GM10266 (cell line): ENCODE measurements at regions not wholly inside any gene's neighbourhood (a gene's known extent, or its start where the extent isn't known, plus 50 kb on each side); places are given as distances from the start of the nearest gene placed in this dataset.

Source experiments
- DNase-seq: peaks from one replicate; pipeline ENCODE4 v3.0.0; 2012; ENCODE audit errors: extremely low spot score
- TF ChIP-seq, protein P1 (sequence below): IDR thresholded peaks from 2 replicates; pipeline ENCODE4 v1.5.1; 2012; ENCODE audit warnings: mild to moderate bottlenecking, low read depth; ENCODE audit not compliant: control insufficient read depth, insufficient read depth; ENCODE audit errors: missing control alignments

DNA sequence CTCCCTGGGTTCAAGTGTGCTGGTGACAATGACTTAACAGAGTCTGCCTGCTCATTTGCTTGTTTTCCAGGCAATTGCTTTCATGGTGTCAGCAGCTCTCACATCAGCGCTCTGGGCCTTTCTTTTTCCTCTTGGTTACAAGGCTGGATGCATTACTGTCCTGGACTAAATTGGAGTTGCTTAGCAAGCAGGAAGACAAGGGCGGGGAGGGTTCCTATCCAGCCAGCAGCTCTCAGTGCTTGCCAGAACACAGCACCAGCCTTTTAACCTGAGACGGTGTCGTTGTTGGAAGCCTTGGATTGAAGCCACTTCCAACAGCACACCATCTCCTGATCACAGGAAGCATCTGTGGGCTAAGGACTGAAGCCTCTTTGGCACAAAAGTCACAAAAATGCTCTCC is 606.9 kb downstream of the CDH26 start:
- TF ChIP-seq, protein P1, sequence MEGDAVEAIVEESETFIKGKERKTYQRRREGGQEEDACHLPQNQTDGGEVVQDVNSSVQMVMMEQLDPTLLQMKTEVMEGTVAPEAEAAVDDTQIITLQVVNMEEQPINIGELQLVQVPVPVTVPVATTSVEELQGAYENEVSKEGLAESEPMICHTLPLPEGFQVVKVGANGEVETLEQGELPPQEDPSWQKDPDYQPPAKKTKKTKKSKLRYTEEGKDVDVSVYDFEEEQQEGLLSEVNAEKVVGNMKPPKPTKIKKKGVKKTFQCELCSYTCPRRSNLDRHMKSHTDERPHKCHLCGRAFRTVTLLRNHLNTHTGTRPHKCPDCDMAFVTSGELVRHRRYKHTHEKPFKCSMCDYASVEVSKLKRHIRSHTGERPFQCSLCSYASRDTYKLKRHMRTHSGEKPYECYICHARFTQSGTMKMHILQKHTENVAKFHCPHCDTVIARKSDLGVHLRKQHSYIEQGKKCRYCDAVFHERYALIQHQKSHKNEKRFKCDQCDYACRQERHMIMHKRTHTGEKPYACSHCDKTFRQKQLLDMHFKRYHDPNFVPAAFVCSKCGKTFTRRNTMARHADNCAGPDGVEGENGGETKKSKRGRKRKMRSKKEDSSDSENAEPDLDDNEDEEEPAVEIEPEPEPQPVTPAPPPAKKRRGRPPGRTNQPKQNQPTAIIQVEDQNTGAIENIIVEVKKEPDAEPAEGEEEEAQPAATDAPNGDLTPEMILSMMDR = no peak
- DNase-seq = no peak

DNA sequence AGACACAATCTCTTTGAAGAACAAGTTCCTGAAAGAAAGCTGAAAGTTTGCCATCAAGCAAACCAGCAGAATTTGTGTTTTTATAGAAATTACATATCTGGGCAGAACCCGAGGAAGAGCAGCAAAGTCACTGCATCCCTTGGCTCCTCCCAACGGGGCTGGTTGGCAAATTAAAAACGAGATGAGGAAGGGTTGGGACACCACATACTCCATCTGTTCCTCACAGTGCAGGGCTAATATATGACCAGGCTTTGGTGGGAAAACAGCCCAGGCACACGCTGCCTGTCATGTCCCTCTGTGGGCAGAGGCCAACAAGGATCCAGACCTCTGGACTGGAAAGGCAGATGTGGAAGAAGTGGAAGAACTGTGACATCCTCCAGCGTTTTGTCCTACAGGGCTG is 607.3 kb downstream of the CDH26 start:
- no peak for DNase-seq
- TF ChIP-seq, protein P1 = no peak

DNA sequence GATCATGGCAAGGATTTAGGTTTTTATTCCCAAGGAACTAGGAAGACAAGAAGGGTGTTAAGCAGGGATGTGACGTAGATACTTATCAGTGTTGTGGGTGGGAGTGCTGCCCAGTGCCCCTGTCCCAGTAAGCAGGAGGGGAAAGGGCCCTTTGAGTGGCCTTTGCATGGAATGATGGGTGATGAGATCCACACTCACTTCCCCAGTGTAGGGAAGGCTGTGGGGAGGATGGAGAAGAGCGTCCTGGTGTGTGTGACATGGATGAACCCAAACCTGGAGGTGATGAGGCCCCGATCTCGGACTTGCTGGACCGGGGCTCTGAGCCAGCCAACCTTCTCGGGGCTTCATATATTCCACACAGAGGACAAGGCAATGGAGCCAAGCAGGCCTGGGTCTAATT is 610.9 kb downstream of the CDH26 start:
- DNase-seq = no peak
- TF ChIP-seq, protein P1 = no peak

DNA sequence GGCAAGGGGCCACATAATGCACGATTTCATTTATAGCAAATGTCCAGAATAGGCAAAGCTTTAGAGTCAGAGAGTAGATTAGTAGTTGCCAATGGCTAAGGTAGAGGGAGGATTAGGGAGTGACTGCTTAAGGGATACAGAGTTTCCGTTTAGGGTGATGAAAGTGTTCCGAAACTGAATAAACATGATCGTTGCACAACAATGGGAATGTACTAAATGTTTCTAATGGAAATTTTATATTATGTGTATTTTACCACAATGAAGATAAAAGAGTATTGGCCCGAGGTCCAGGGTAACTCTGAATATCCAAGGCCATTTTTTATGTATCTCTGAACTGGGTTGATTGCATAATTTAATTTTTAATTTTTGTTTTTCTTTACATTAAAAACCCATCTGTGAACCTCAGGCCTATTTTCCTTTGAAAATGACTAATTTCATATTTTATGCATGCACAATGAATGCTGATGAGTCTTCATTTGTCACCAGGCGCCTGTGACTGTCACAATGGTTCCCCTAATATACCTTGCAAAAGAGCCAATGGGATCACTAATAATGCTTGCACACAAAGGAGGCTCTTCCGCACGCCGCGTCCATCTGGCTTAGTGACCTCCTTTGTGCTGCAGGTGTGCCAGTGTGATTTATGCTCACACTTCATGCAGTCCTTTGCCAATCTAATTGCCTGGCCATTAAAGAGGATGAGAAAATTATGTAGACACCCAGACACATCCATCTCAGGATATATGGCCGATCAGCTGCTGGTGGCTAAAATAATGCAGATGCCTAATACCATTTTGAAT is 612.5 kb downstream of the CDH26 start:
- TF ChIP-seq, protein P1 = no peak
- DNase-seq = no peak

DNA sequence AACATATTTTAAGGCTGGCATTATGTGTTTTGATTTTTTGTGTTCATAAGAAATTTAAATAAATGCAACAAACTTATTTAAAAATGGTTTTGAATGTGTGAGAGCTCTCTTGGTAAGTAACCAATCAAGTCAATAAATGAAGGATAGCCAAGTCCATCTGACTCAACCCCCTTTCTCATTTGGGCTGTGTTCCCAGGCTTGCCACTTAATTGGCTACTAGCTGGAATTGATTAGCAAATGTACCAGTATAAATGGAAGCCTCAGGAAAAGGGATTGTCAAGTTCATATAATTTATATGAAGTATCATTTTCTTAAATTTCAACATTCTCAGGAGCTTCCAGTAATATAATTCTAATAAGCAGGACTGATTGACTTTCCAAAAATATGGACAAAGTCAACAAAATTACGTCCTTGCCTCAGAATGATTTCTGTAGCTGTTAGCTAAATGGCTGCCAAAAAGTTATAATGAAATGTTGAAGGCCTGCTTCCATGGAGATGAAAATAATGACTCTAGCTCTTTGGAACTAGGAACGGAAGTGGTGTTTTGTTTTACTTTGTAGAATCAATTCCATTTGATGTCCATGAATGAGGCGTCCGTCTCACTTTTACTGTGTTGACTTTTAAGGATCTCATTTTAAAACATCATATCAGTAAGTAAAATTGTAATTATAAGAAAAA is 614.9 kb downstream of the CDH26 start:
- TF ChIP-seq, protein P1 = no peak
- no peak for DNase-seq

DNA sequence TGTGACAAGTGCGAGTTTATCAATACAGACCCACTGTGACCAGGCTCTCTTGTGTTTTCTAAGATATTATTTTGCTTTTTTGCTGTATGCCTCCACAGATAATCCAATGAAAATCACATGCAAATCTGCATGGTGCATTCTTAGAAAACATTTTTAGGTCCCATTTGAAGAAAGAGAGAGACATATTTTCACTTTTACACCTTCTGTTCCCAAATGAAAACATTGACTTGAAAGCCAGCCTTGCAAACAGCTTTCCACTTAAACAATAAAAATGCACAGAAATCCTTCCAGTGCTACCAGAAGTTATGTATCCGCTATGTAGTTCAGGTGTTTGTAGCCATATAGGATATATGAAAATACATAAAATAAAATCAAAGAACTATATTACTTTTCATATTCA is 618.0 kb downstream of the CDH26 start:
- TF ChIP-seq, protein P1 = no peak
- DNase-seq = no peak

DNA sequence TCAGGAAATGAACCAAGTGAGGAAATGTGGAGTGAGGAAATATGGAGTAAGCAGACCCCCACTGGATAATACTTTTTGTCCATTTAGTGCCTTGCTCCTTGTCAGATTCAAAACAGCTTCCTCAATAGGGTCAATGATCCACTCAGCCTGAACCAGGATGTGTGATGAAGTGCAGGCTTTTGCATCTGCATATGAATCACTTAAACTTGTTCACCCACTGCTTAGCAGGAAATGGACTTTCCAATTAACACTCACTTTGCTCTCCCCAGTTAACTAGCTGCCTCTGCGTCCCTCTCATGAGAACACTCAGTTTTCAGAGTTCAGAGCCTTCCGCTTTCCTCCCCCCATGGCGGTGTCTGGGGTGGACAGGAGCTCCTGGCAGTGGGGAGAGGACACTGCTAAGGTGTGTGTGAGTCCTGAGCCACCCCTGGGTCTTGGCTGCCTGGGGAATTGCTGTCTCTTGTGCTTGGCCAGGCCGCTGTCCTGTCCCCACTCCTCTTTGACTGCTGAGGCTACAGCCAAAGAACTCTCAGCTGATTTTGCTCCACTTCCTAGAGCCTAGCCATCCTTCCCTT is 621.8 kb downstream of the CDH26 start:
- TF ChIP-seq, protein P1 = no peak

More for the DNA sequence above, 621.8 kb downstream of the CDH26 start:
- DNase-seq = no peak
